GM12878 (cell line): ENCODE measurements at regions not wholly inside any gene's neighbourhood (a gene's known extent, or its start where the extent isn't known, plus 50 kb on each side); places are given as distances from the start of the nearest gene placed in this dataset.

Experiments used
- MAX ChIP-seq: IDR thresholded peaks from 2 replicates; pipeline ENCODE4 v1.6.1; 2012; ENCODE audit warnings: low read depth, low read length, improper control_type of control experiment
- NBN ChIP-seq: fragments of 450-650 bp; IDR thresholded peaks from 2 replicates; pipeline ENCODE4 v1.6.1; 2016

GRCh38 chr2:8501061-8501720, 180.7 kb upstream of the ID2 start:
- TF ChIP-seq MAX (no peak), NBN (no peak)
